IPS-20b (cell line): ENCODE measurements at regions not wholly inside any gene's neighbourhood (a gene's known extent, or its start where the extent isn't known, plus 50 kb on each side); places are given as distances from the start of the nearest gene placed in this dataset.
A peak's percentile ranks its signal among the peaks of the same experiment; 100 is the strongest.
"Not testable (repeated sequence)": the region's sequence is repeated elsewhere in the genome, so short reads cannot be mapped to it uniquely, and the experiment has no call there.

Experiments used
- H3K27ac ChIP-seq: one replicate; pipeline ENCODE4 v1.5.1; 2013; ENCODE audit warnings: low read length
- H3K27me3 ChIP-seq: 2 replicates; pipeline ENCODE4 v1.6.1; 2013; ENCODE audit warnings: mild to moderate bottlenecking, low read length, inconsistent platforms; ENCODE audit not compliant: insufficient read depth
- H3K36me3 ChIP-seq: 2 replicates; pipeline ENCODE4 v1.6.1; 2013; ENCODE audit warnings: low read depth, mild to moderate bottlenecking, inconsistent platforms, low read length, moderate library complexity; ENCODE audit not compliant: insufficient read depth
- H3K4me1 ChIP-seq: 2 replicates; pipeline ENCODE4 v1.6.1; 2013; ENCODE audit warnings: mild to moderate bottlenecking, control low read depth, inconsistent platforms, low read length, moderate library complexity; ENCODE audit not compliant: insufficient read depth
- H3K4me3 ChIP-seq: 2 replicates; pipeline ENCODE4 v1.5.1; 2013; ENCODE audit warnings: mild to moderate bottlenecking, low read length, inconsistent platforms
- H3K9ac ChIP-seq: 2 replicates; pipeline ENCODE4 v1.6.1; 2013; ENCODE audit warnings: low read depth, mild to moderate bottlenecking, inconsistent platforms, low read length, moderate library complexity
- H3K9me3 ChIP-seq: 2 replicates; pipeline ENCODE4 v1.6.1; 2013; ENCODE audit warnings: mild to moderate bottlenecking, low read depth, low read length, inconsistent platforms; ENCODE audit not compliant: insufficient read depth

GRCh38 chr16:58884141-58884540 lies 150.0 kb upstream of the GOT2 start:
- H3K27ac ChIP-seq: no peak overlapping the region
- no peaks in the 10 kb centered on the region for H3K4me1 ChIP-seq
- H3K9ac ChIP-seq: no peak overlapping the region

GRCh38 chr16:58883131-58883530 lies 149.0 kb upstream of the GOT2 start:
- H3K4me3 ChIP-seq: no peak overlapping the region
- no peak overlapping the region for H3K9ac ChIP-seq
- H3K27me3 ChIP-seq: no peaks in the 10 kb centered on the region
- no peaks in the 10 kb centered on the region for H3K4me1 ChIP-seq
- H3K9me3 ChIP-seq: peaks cover 19% of the 10 kb centered on the region
- H3K27ac ChIP-seq: no peak overlapping the region
- H3K36me3 ChIP-seq: no peaks in the 10 kb centered on the region

More at GRCh38 chr16:58884141-58884540, 150.0 kb upstream of the GOT2 start:
- no peaks in the 10 kb centered on the region for H3K36me3 ChIP-seq
- no peak overlapping the region for H3K4me3 ChIP-seq
- peaks cover 9% of the 10 kb centered on the region; the same call in 1 of the 2 replicates for H3K9me3 ChIP-seq
- H3K27me3 ChIP-seq: no peaks in the 10 kb centered on the region

- H3K36me3 ChIP-seq: no peaks in the 10 kb centered on the region
- no peak overlapping the region for H3K27ac ChIP-seq
- H3K4me1 ChIP-seq: no peaks in the 10 kb centered on the region
- no peak overlapping the region for H3K9ac ChIP-seq
- peaks cover 21% of the 10 kb centered on the region for H3K9me3 ChIP-seq
- H3K4me3 ChIP-seq: no peak overlapping the region
- H3K27me3 ChIP-seq: no peaks in the 10 kb centered on the region
These were observed 148.2 kb upstream of the GOT2 start for GRCh38 chr16:58882292-58882691.

GRCh38 chr16:58878641-58879040 lies 144.5 kb upstream of the GOT2 start:
- H3K36me3 ChIP-seq, H3K9ac ChIP-seq, H3K27me3 ChIP-seq, H3K27ac ChIP-seq, H3K4me1 ChIP-seq, H3K4me3 ChIP-seq: not testable (repeated sequence)
- H3K9me3 ChIP-seq: peaks cover 21% of the 10 kb centered on the region

- Histone ChIP-seq H3K9ac (0 out of 2 replicates have a peak overlapping the region, but pooled peaks have one; percentile 20), H3K9me3 (no peaks in the 10 kb centered on the region), H3K27ac (no peak overlapping the region), H3K4me3 (no peak overlapping the region), H3K4me1 (peaks cover 29% of the 10 kb centered on the region), H3K36me3 (no peaks in the 10 kb centered on the region), H3K27me3 (no peaks in the 10 kb centered on the region)
These were observed 132.8 kb upstream of the GOT2 start for GRCh38 chr16:58866935-58867334.

GRCh38 chr16:58863761-58864160 lies 129.6 kb upstream of the GOT2 start:
- no peak overlapping the region for H3K9ac ChIP-seq
- peaks cover 37% of the 10 kb centered on the region for H3K4me1 ChIP-seq
- no peak overlapping the region for H3K27ac ChIP-seq
- no peak overlapping the region for H3K4me3 ChIP-seq
- no peaks in the 10 kb centered on the region for H3K27me3 ChIP-seq
- no peaks in the 10 kb centered on the region for H3K36me3 ChIP-seq
- H3K9me3 ChIP-seq: no peaks in the 10 kb centered on the region

- H3K27me3 ChIP-seq: no peaks in the 10 kb centered on the region
- H3K4me1 ChIP-seq: peaks cover 37% of the 10 kb centered on the region
- no peaks in the 10 kb centered on the region for H3K36me3 ChIP-seq
- peak overlapping the region; percentile 73 for H3K27ac ChIP-seq
- H3K9ac ChIP-seq: peak overlapping the region; percentile 42; the same call in 1 of the 2 replicates
- H3K9me3 ChIP-seq: no peaks in the 10 kb centered on the region
- peak overlapping the region; percentile 48; the same call in 1 of the 2 replicates for H3K4me3 ChIP-seq
These were observed 128.9 kb upstream of the GOT2 start for GRCh38 chr16:58863042-58863441.

- Histone ChIP-seq H3K4me1 (peaks cover 37% of the 10 kb centered on the region), H3K9ac (peak overlapping the region; percentile 62; the same call in 1 of the 2 replicates), H3K9me3 (no peaks in the 10 kb centered on the region), H3K4me3 (peak overlapping the region; percentile 48), H3K27me3 (no peaks in the 10 kb centered on the region), H3K36me3 (no peaks in the 10 kb centered on the region), H3K27ac (peak overlapping the region; percentile 73)
These were observed 128.4 kb upstream of the GOT2 start for GRCh38 chr16:58862334-58863021.

GRCh38 chr16:58859958-58860669 lies 126.0 kb upstream of the GOT2 start:
- Histone ChIP-seq H3K27ac (no peak overlapping the region), H3K9me3 (no peaks in the 10 kb centered on the region), H3K36me3 (no peaks in the 10 kb centered on the region), H3K4me3 (no peak overlapping the region), H3K9ac (no peak overlapping the region), H3K27me3 (no peaks in the 10 kb centered on the region), H3K4me1 (peaks cover 27% of the 10 kb centered on the region; the same call in 1 of the 2 replicates)

GRCh38 chr16:58858577-58858976 lies 124.5 kb upstream of the GOT2 start:
- H3K9ac ChIP-seq, H3K36me3 ChIP-seq, H3K9me3 ChIP-seq, H3K4me3 ChIP-seq, H3K27me3 ChIP-seq, H3K27ac ChIP-seq: not testable (repeated sequence)
- H3K4me1 ChIP-seq: peaks cover 19% of the 10 kb centered on the region; the same call in 1 of the 2 replicates

- Histone ChIP-seq H3K4me1 (no peaks in the 10 kb centered on the region), H3K9ac (no peak overlapping the region)
These were observed 121.3 kb upstream of the GOT2 start for GRCh38 chr16:58855291-58855863.

More at GRCh38 chr16:58855291-58855863, 121.3 kb upstream of the GOT2 start:
- no peaks in the 10 kb centered on the region for H3K9me3 ChIP-seq
- no peaks in the 10 kb centered on the region for H3K36me3 ChIP-seq
- no peak overlapping the region for H3K27ac ChIP-seq
- H3K4me3 ChIP-seq: no peak overlapping the region
- H3K27me3 ChIP-seq: no peaks in the 10 kb centered on the region
